HepG2 (cell line): ENCODE measurements at regions not wholly inside any gene's neighbourhood (a gene's known extent, or its start where the extent isn't known, plus 50 kb on each side); places are given as distances from the start of the nearest gene placed in this dataset.

Experiments
- ATAC-seq: fragments of 200-7000 bp; cut with Tn5 transposase; 3 replicates; pipeline ENCODE4 v1.9.1; 2020; ENCODE audit warnings: mild to moderate bottlenecking, moderate library complexity
- BruUV-seq: library from RNA; stranded (reverse); fragments of 400-500 nt; replicated peaks from 2 replicates; lab custom pipeline; 2021; lab: Mats Ljungman, UMichigan
- CTCF ChIA-PET: fragments of 300-600 bp; formaldehyde crosslinking; extraction: SDS; loops from one replicate; lab custom pipeline; 2021; ENCODE audit warnings: low total read pairs, inconsistent platforms, low intra/inter-chr PET ratio; lab: Yijun Ruan, JAX
- POLR2A ChIA-PET: fragments of 350-600 bp; sonication (Branson Sonifier 250); formaldehyde crosslinking; loops from one replicate; lab custom pipeline; 2020; ENCODE audit warnings: antibody characterized with exemption, inconsistent platforms; lab: Yijun Ruan, JAX
- DNase-seq: peaks from one replicate; pipeline ENCODE4 v3.0.0-alpha.2; 2015; ENCODE audit warnings: low spot score
- FAIRE-seq: peaks from 3 replicates; lab custom pipeline; 2011; peaks lifted over from hg19 to GRCh38; lab: Jason Lieb, UNC
- H2AFZ ChIP-seq: one replicate; pipeline ENCODE4 v1.6.1; 2011; ENCODE audit warnings: low read length, inconsistent platforms
- H3K27ac ChIP-seq: fragments of 300-600 bp; 3 replicates; pipeline ENCODE4 v1.8.0; 2011; ENCODE audit warnings: mixed run types, mild to moderate bottlenecking, mixed read lengths, low read length, inconsistent platforms; ENCODE audit not compliant: insufficient read depth; ENCODE audit errors: extremely low read length
- H3K27me3 ChIP-seq, 2 experiments: fragments of 200-600 bp in 1 of 2; 2 replicates in 1 of 2; 3 replicates in 1 of 2; pipeline versions ENCODE4 v1.6.0 to v1.8.0; 2011; ENCODE audit warnings: low read length in 2 of 2, mild to moderate bottlenecking in 2 of 2, moderate library complexity in 2 of 2, inconsistent platforms in 1 of 2; ENCODE audit not compliant: insufficient read depth in 2 of 2, control insufficient read depth in 1 of 2
- H3K36me3 ChIP-seq, 2 experiments: fragments of 200-600 bp in 1 of 2; replicated peaks in 1 of 2; 2 replicates in 1 of 2; 3 replicates in 1 of 2; pipeline versions ENCODE4 v1.5.1 to v1.8.0; 2011; ENCODE audit warnings: low read length in 2 of 2, inconsistent platforms in 1 of 2; ENCODE audit not compliant: insufficient read depth in 2 of 2, control insufficient read depth in 1 of 2
- H3K4me1 ChIP-seq: 2 replicates; pipeline ENCODE4 v1.5.1; 2012; ENCODE audit warnings: low read length, inconsistent platforms; ENCODE audit not compliant: insufficient read depth
- H3K4me2 ChIP-seq: 2 replicates; pipeline ENCODE4 v1.6.0; 2011; ENCODE audit warnings: low read depth, low read length, inconsistent platforms
- H3K4me3 ChIP-seq, 3 experiments: fragments of 200-600 bp in 1 of 3; sonication (generic), shearing (Covaris generic) in 1 of 3; replicated peaks in 1 of 3; 2 replicates each; pipeline ENCODE4 v1.5.1; 2011 to 2016; ENCODE audit warnings: low read length in 3 of 3, inconsistent platforms in 2 of 3, low read depth in 2 of 3, mild to moderate bottlenecking in 2 of 3, control low read depth in 1 of 3, mixed read lengths in 1 of 3; ENCODE audit not compliant: insufficient read depth in 1 of 3
- H3K79me2 ChIP-seq: one replicate; pipeline ENCODE4 v1.6.1; 2011; ENCODE audit warnings: low read length, inconsistent platforms; ENCODE audit not compliant: insufficient read depth
- H3K9ac ChIP-seq: 2 replicates; pipeline ENCODE4 v1.6.0; 2011; ENCODE audit warnings: mild to moderate bottlenecking, low read depth, low read length, inconsistent platforms; ENCODE audit not compliant: insufficient read depth
- H3K9me3 ChIP-seq: 2 replicates; pipeline ENCODE4 v1.5.1; 2012; ENCODE audit warnings: mild to moderate bottlenecking, low read length
- H4K20me1 ChIP-seq: 2 replicates; pipeline ENCODE4 v1.6.0; 2011; ENCODE audit warnings: inconsistent platforms, mild to moderate bottlenecking, low read length, moderate library complexity; ENCODE audit not compliant: insufficient read depth
- ATF7 ChIP-seq, 2 experiments: fragments of 450-650 bp in 1 of 2; sonication (generic) in 1 of 2; formaldehyde crosslinking in 1 of 2; IDR thresholded peaks; 2 replicates each; pipeline versions ENCODE4 v1.4.0 to v1.6.1; 2016 to 2020; ENCODE audit warnings: antibody characterized with exemption in 1 of 2, mild to moderate bottlenecking in 1 of 2, missing genetic modification reagents in 1 of 2
- IRF1 ChIP-seq: sonication (generic); formaldehyde crosslinking; IDR thresholded peaks from 2 replicates; pipeline ENCODE4 v1.4.0; 2020; ENCODE audit warnings: low read depth, mild to moderate bottlenecking, missing genetic modification reagents
- PBX3 ChIP-seq: sonication (generic); formaldehyde crosslinking; IDR thresholded peaks from 2 replicates; pipeline ENCODE4 v1.8.1; 2023; ENCODE audit warnings: missing genetic modification reagents, inconsistent platforms, borderline replicate concordance
- ZBTB8A ChIP-seq: sonication (generic); formaldehyde crosslinking; IDR thresholded peaks from 2 replicates; pipeline ENCODE4 v1.4.0; 2020; ENCODE audit warnings: mild to moderate bottlenecking, low read depth, missing genetic modification reagents, borderline replicate concordance
- ZNF136 ChIP-seq: sonication (generic); formaldehyde crosslinking; IDR thresholded peaks from 2 replicates; pipeline ENCODE4 v1.8.1; 2022; ENCODE audit warnings: low read depth, mild to moderate bottlenecking, moderate library complexity, missing genetic modification reagents
- ZNF142 ChIP-seq: sonication (generic); formaldehyde crosslinking; IDR thresholded peaks from 2 replicates; pipeline ENCODE4 v1.4.0; 2020; ENCODE audit warnings: missing genetic modification reagents
- ZNF282 ChIP-seq: fragments of 450-650 bp; IDR thresholded peaks from 2 replicates; pipeline ENCODE4 v1.6.1; 2018; ENCODE audit not compliant: partially characterized antibody
- ZNF792 ChIP-seq: IDR thresholded peaks from 2 replicates; pipeline ENCODE4 v1.6.1; 2016
- WGBS: methylation state at CpG from one replicate; pipeline ENCODE4 v1.1.6; 2017; ENCODE audit warnings: low lambda C conversion rate; 5-methylcytosine and 5-hydroxymethylcytosine counted together
- in situ Hi-C: cut with HindIII; loops from 2 replicates; pipeline ENCODE4 v1.10.0; 2017; ENCODE audit warnings: low pct_unique_long_range_greater_than_20kb; ENCODE audit not compliant: extremely low pct_ligation_motif_present
- intact Hi-C: fragments of 100-400 bp; cut with micrococcal nuclease; formaldehyde crosslinking; loops from one replicate; pipeline ENCODE4 v1.10.0; 2022; ENCODE audit not compliant: unreplicated experiment
- TF ChIP-seq, protein P1 (sequence below): sonication (generic); formaldehyde crosslinking; IDR thresholded peaks from 2 replicates; pipeline ENCODE4 v1.5.1; 2020; ENCODE audit warnings: missing genetic modification reagents, mild to moderate bottlenecking, borderline replicate concordance

DNA sequence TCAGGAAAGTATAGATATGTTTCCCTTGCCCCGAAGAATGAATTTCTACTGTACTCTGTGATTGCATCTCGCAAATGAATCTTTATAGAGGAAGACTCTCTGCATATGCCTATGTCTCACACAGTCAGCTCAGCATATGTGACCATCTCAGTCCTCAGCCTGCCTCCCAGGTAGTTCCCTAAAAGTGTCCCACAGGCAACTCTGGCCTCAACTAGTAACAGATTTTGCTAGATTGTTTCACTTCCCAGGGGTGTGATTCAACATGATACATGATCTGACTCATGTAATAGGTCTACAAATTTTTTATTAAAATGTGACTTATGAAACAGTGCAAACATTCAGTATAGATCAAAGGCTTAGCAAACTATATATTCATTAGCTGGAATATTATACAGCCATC lies 296.6 kb upstream of the CRIM1 start (continued):
- TF ChIP-seq ZNF142 (CRISPR knock-in tag) (no peak), ZBTB8A (CRISPR knock-in tag) (no peak), ZNF792 (no peak), IRF1 (no peak)

DNA sequence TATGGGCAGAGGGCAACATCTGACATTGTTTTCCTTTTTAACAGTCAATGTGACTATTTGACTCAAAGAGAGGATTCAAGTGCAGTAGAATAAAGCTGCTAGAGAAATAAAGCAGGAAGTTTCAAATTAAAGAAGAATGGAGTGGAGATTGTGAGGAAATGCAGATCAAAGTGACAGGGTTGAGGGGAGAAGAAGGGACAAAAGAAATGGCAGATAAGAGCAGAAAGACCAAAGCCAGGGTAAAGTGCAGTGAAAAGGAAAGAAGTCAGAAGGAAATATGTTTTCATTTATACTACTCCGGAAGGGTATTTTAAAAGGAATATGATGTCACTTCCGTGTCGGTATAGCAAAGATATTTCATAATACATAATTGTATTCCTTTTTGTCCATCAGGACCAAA lies 297.5 kb upstream of the CRIM1 start:
- H2AFZ ChIP-seq, result no peak overlapping the region
- no peak for DNase-seq
- H3K4me2 ChIP-seq, result no peak overlapping the region
- H4K20me1 ChIP-seq, result no peaks in the 10 kb centered on the region
- intact Hi-C loops, result no loop called here
- no peaks in the 10 kb centered on the region for H3K9me3 ChIP-seq
- no peak for ATAC-seq
- FAIRE-seq, result no peak
- no peak overlapping the region for H3K27ac ChIP-seq
- no TSS peak for BruUV-seq
- no peaks in the 10 kb centered on the region for H3K79me2 ChIP-seq
- no peak overlapping the region for H3K9ac ChIP-seq
- no peaks in the 10 kb centered on the region; a peak in 1 of 5 replicates for H3K27me3 ChIP-seq
- ChIA-PET POLR2A (no interaction called here), CTCF (no interaction called here)
- H3K4me1 ChIP-seq, result no peaks in the 10 kb centered on the region
- in situ Hi-C loops, result no loop called here
- H3K36me3 ChIP-seq, result no peaks in the 10 kb centered on the region
- no peak overlapping the region for H3K4me3 ChIP-seq
- WGBS, result 34% methylated on average over 3 of the region's 3 CpGs
- peak; percentile 24; the same call in 1 of the 2 replicates for TF ChIP-seq ATF7 (IDR thresholded peaks at IDR 0.05)
- no peak for TF ChIP-seq ATF7 (CRISPR knock-in tag; IDR thresholded peaks at IDR 0.05)
- TF ChIP-seq PBX3 (CRISPR knock-in tag), result no peak
- no peak for TF ChIP-seq ZNF136
- TF ChIP-seq ZNF282, result no peak
- TF ChIP-seq, protein P1, sequence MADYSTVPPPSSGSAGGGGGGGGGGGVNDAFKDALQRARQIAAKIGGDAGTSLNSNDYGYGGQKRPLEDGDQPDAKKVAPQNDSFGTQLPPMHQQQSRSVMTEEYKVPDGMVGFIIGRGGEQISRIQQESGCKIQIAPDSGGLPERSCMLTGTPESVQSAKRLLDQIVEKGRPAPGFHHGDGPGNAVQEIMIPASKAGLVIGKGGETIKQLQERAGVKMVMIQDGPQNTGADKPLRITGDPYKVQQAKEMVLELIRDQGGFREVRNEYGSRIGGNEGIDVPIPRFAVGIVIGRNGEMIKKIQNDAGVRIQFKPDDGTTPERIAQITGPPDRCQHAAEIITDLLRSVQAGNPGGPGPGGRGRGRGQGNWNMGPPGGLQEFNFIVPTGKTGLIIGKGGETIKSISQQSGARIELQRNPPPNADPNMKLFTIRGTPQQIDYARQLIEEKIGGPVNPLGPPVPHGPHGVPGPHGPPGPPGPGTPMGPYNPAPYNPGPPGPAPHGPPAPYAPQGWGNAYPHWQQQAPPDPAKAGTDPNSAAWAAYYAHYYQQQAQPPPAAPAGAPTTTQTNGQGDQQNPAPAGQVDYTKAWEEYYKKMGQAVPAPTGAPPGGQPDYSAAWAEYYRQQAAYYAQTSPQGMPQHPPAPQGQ (CRISPR knock-in tag), result no peak
